HEK293 (cell line): ENCODE measurements at regions not wholly inside any gene's neighbourhood (a gene's known extent, or its start where the extent isn't known, plus 50 kb on each side); places are given as distances from the start of the nearest gene placed in this dataset.

Experiments
- CTCF ChIA-PET: fragments of 350-600 bp; formaldehyde crosslinking; extraction: SDS; loops from one replicate; lab custom pipeline; 2021; ENCODE audit warnings: antibody characterized with exemption; lab: Yijun Ruan, JAX
- POLR2A ChIA-PET: fragments of 300-600 bp; formaldehyde crosslinking; extraction: SDS; loops from one replicate; lab custom pipeline; 2020; ENCODE audit warnings: antibody characterized with exemption, inconsistent platforms; lab: Yijun Ruan, JAX
- H3K27ac ChIP-seq: fragments of 200-500 bp; sonication (Bioruptor generic); 2 replicates; pipeline ENCODE4 v1.5.1; 2014; ENCODE audit warnings: low read depth, low read length, control low read depth, inconsistent platforms; ENCODE audit errors: extremely low read depth
- H3K36me3 ChIP-seq, 2 experiments: fragments of 200-500 bp in 1 of 2; sonication (Bioruptor generic) in 1 of 2; 1 replicate in 1 of 2; 2 replicates in 1 of 2; pipeline ENCODE4 v1.5.1; 2014 to 2017; ENCODE audit warnings: inconsistent platforms in 2 of 2, low read length in 2 of 2; ENCODE audit not compliant: control insufficient read depth in 2 of 2, insufficient read depth in 1 of 2
- H3K4me1 ChIP-seq: fragments of 200-500 bp; sonication (Bioruptor generic); 2 replicates; pipeline ENCODE4 v1.5.1; 2014; ENCODE audit warnings: mild to moderate bottlenecking, low read length, inconsistent platforms; ENCODE audit not compliant: control insufficient read depth, insufficient read depth
- H3K4me3 ChIP-seq: 2 replicates; pipeline ENCODE4 v1.5.1; 2011; ENCODE audit warnings: low read depth, mild to moderate bottlenecking, control low read depth, low read length, moderate library complexity
- H3K9me3 ChIP-seq: fragments of 200-500 bp; sonication (Bioruptor generic); 2 replicates; pipeline ENCODE4 v1.5.1; 2014; ENCODE audit warnings: low read depth, low read length, inconsistent platforms; ENCODE audit not compliant: control insufficient read depth, insufficient read depth
- KLF10 ChIP-seq: fragments of 450-650 bp; IDR thresholded peaks from 2 replicates; pipeline ENCODE4 v1.5.1; 2018; ENCODE audit warnings: missing biosample characterization, mild to moderate bottlenecking, missing genetic modification characterization
- KLF8 ChIP-seq: fragments of 450-650 bp; formaldehyde crosslinking; IDR thresholded peaks from 2 replicates; pipeline ENCODE4 v1.5.1; 2016; ENCODE audit warnings: missing biosample characterization, missing genetic modification characterization
- MZF1 ChIP-seq: fragments of 450-650 bp; formaldehyde crosslinking; IDR thresholded peaks from 2 replicates; pipeline ENCODE4 v1.5.1; 2017; ENCODE audit warnings: missing biosample characterization, missing genetic modification characterization, borderline replicate concordance
- REPIN1 ChIP-seq: fragments of 450-650 bp; formaldehyde crosslinking; IDR thresholded peaks from 2 replicates; pipeline ENCODE4 v1.5.1; 2017; ENCODE audit warnings: missing biosample characterization, missing genetic modification characterization, low read depth
- ZFHX2 ChIP-seq: fragments of 450-650 bp; formaldehyde crosslinking; conservative IDR thresholded peaks from 2 replicates; pipeline ENCODE4 v1.5.1; 2016; ENCODE audit warnings: missing biosample characterization, missing genetic modification characterization
- ZNF24 ChIP-seq: fragments of 450-650 bp; formaldehyde crosslinking; IDR thresholded peaks from 2 replicates; pipeline ENCODE4 v1.5.1; 2016; ENCODE audit warnings: missing biosample characterization, missing genetic modification characterization
- ZNF433 ChIP-seq: fragments of 450-650 bp; formaldehyde crosslinking; IDR thresholded peaks from 2 replicates; pipeline ENCODE4 v1.5.1; 2016; ENCODE audit warnings: missing biosample characterization, missing genetic modification characterization, low read depth
- ZNF843 ChIP-seq: fragments of 450-650 bp; formaldehyde crosslinking; IDR thresholded peaks from 2 replicates; pipeline ENCODE4 v1.5.1; 2016; ENCODE audit warnings: missing biosample characterization, missing genetic modification characterization
- TF ChIP-seq, protein P1 (sequence below): fragments of 450-650 bp; IDR thresholded peaks from 2 replicates; pipeline ENCODE4 v1.5.1; 2018; ENCODE audit warnings: missing biosample characterization, missing genetic modification characterization
- TF ChIP-seq, protein P2 (sequence below): fragments of 450-650 bp; formaldehyde crosslinking; IDR thresholded peaks from 2 replicates; pipeline ENCODE4 v1.5.1; 2017; ENCODE audit warnings: missing biosample characterization, missing genetic modification characterization
- TF ChIP-seq, protein P3 (sequence below): fragments of 450-650 bp; formaldehyde crosslinking; IDR thresholded peaks from 2 replicates; pipeline ENCODE4 v1.5.1; 2016; ENCODE audit warnings: missing biosample characterization, missing genetic modification characterization
- TF ChIP-seq, protein P4 (sequence below): fragments of 450-650 bp; formaldehyde crosslinking; IDR thresholded peaks from 2 replicates; pipeline ENCODE4 v1.5.1; 2016; ENCODE audit warnings: missing biosample characterization, missing genetic modification characterization, borderline replicate concordance

DNA sequence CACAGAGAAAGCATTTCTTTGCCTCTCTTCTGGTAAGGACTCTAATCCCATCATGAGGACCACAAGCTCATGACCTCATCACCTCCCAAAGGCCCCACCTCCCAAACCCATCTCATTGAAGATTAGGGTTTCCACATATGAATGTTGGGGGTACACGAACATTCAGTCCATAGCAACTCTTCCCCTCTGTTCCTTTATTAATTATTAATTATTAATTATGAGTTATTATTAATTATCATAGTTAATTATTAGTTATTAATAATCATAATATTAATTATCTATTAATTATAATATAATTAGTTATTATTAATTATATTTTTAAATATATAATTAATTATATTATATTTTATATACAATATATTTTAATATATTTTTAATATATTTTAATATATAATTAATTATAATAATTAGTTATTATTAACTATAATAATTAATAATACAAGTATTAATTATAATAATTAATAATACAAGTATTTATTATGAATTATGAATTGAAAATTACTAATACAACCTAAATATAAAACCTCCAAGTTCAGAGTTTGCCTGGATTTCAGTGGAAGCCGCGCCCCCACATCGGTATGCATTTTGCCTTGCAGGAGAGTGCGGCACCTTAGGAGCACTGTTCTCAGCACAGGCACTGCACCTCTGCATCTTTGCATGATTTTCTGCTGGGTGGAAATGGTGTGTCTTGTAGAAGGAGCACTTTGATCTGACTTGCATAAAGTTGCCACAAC lies 128.0 kb upstream of the FGF3 start:
- no peaks in the 10 kb centered on the region for H3K4me1 ChIP-seq
- no peaks in the 10 kb centered on the region for H3K9me3 ChIP-seq
- TF ChIP-seq, protein P1, sequence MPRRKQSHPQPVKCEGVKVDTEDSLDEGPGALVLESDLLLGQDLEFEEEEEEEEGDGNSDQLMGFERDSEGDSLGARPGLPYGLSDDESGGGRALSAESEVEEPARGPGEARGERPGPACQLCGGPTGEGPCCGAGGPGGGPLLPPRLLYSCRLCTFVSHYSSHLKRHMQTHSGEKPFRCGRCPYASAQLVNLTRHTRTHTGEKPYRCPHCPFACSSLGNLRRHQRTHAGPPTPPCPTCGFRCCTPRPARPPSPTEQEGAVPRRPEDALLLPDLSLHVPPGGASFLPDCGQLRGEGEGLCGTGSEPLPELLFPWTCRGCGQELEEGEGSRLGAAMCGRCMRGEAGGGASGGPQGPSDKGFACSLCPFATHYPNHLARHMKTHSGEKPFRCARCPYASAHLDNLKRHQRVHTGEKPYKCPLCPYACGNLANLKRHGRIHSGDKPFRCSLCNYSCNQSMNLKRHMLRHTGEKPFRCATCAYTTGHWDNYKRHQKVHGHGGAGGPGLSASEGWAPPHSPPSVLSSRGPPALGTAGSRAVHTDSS (tag by site-specific recombination) = no peak
- no peak for TF ChIP-seq ZNF843 (tag by site-specific recombination)
- TF ChIP-seq ZNF433 (tag by site-specific recombination) = no peak
- ChIA-PET POLR2A (no interaction called here), CTCF (interaction anchor here (0.6 to 3.9 kb wide), 9 partner anchors 12 to 248 kb away, joined by 3 to 14 read pairs (median 3); no protein-coding TSS in a partner anchor)
- no peak overlapping the region for H3K27ac ChIP-seq
- H3K4me3 ChIP-seq = no peak overlapping the region
- H3K36me3 ChIP-seq = no peaks in the 10 kb centered on the region

DNA sequence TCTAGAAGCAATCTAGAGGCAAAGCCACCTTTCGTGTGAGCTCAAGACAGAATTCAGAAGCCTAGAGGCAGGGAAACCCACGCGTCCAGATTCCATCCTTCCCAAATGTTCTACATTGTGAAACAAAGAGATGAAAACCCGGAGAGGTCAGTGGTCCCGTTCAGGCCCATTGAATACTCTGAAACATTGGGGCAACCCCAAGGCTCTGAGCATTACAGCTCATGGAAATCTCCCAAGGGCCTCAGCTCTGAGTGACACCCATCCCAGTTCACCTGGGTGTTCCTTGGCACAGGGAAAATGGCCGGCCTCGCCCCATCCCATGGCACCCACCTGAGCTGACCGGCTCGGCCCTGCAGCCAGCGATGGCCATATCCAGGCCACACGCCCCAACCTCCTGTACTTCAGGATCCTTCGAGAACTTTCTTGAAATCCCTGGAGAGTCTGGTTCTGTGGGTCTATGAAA lies 128.6 kb upstream of the FGF3 start:
- POLR2A ChIA-PET = no interaction called here
- CTCF ChIA-PET = interaction anchor here (0.6 to 3.9 kb wide), 14 partner anchors 10 to 899 kb away, joined by 3 to 14 read pairs (median 3); no protein-coding TSS in a partner anchor
- no peak for TF ChIP-seq KLF10 (tag by site-specific recombination)
- TF ChIP-seq, protein P2, sequence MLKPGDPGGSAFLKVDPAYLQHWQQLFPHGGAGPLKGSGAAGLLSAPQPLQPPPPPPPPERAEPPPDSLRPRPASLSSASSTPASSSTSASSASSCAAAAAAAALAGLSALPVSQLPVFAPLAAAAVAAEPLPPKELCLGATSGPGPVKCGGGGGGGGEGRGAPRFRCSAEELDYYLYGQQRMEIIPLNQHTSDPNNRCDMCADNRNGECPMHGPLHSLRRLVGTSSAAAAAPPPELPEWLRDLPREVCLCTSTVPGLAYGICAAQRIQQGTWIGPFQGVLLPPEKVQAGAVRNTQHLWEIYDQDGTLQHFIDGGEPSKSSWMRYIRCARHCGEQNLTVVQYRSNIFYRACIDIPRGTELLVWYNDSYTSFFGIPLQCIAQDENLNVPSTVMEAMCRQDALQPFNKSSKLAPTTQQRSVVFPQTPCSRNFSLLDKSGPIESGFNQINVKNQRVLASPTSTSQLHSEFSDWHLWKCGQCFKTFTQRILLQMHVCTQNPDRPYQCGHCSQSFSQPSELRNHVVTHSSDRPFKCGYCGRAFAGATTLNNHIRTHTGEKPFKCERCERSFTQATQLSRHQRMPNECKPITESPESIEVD (tag by site-specific recombination) = no peak
- TF ChIP-seq ZFHX2 (tag by site-specific recombination) = no peak
- TF ChIP-seq REPIN1 (tag by site-specific recombination) = no peak
- TF ChIP-seq, protein P3, sequence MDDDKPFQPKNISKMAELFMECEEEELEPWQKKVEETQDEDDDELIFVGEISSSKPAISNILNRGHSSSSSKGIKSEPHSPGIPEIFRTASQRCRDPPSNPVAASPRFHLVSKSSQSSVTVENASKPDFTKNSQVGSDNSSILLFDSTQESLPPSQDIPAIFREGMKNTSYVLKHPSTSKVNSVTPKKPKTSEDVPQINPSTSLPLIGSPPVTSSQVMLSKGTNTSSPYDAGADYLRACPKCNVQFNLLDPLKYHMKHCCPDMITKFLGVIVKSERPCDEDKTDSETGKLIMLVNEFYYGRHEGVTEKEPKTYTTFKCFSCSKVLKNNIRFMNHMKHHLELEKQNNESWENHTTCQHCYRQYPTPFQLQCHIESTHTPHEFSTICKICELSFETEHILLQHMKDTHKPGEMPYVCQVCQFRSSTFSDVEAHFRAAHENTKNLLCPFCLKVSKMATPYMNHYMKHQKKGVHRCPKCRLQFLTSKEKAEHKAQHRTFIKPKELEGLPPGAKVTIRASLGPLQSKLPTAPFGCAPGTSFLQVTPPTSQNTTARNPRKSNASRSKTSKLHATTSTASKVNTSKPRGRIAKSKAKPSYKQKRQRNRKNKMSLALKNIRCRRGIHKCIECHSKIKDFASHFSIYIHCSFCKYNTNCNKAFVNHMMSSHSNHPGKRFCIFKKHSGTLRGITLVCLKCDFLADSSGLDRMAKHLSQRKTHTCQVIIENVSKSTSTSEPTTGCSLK (tag by site-specific recombination) = no peak
- no peak for TF ChIP-seq MZF1 (tag by site-specific recombination)
- TF ChIP-seq, protein P4, sequence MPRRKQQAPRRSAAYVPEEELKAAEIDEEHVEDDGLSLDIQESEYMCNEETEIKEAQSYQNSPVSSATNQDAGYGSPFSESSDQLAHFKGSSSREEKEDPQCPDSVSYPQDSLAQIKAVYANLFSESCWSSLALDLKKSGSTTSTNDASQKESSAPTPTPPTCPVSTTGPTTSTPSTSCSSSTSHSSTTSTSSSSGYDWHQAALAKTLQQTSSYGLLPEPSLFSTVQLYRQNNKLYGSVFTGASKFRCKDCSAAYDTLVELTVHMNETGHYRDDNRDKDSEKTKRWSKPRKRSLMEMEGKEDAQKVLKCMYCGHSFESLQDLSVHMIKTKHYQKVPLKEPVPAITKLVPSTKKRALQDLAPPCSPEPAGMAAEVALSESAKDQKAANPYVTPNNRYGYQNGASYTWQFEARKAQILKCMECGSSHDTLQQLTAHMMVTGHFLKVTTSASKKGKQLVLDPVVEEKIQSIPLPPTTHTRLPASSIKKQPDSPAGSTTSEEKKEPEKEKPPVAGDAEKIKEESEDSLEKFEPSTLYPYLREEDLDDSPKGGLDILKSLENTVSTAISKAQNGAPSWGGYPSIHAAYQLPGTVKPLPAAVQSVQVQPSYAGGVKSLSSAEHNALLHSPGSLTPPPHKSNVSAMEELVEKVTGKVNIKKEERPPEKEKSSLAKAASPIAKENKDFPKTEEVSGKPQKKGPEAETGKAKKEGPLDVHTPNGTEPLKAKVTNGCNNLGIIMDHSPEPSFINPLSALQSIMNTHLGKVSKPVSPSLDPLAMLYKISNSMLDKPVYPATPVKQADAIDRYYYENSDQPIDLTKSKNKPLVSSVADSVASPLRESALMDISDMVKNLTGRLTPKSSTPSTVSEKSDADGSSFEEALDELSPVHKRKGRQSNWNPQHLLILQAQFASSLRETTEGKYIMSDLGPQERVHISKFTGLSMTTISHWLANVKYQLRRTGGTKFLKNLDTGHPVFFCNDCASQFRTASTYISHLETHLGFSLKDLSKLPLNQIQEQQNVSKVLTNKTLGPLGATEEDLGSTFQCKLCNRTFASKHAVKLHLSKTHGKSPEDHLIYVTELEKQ (tag by site-specific recombination) = no peak
- no peak for TF ChIP-seq ZNF24 (tag by site-specific recombination)
- TF ChIP-seq KLF8 (tag by site-specific recombination) = no peak

More for the DNA sequence above, 128.6 kb upstream of the FGF3 start:
- H3K9me3 ChIP-seq = no peaks in the 10 kb centered on the region
- H3K4me3 ChIP-seq = no peak overlapping the region
- no peaks in the 10 kb centered on the region for H3K4me1 ChIP-seq
- H3K36me3 ChIP-seq = no peaks in the 10 kb centered on the region
- no peak overlapping the region for H3K27ac ChIP-seq
